ENCODE measurements at regions not wholly inside any gene's neighbourhood (a gene's known extent, or its start where the extent isn't known, plus 50 kb on each side); places are given as distances from the start of the nearest gene placed in this dataset.

- Mint-ChIP-seq H3K4me3 (ENCODE audit: unreplicated experiment) (no peak overlapping the region), H3K9me3 (ENCODE audit: unreplicated experiment) (no peaks in the 10 kb centered on the region), H3K27ac (ENCODE audit: low read depth, unreplicated experiment) (no peak overlapping the region), H3K36me3 (ENCODE audit: insufficient read depth, unreplicated experiment) (no peaks in the 10 kb centered on the region), H3K4me1 (ENCODE audit: insufficient read depth, unreplicated experiment) (no peaks in the 10 kb centered on the region), H3K27me3 (ENCODE audit: insufficient read depth, unreplicated experiment) (peaks cover 59% of the 10 kb centered on the region)
- POLR2A ChIA-PET: no interaction called here
- intact Hi-C loops (cut with micrococcal nuclease): no loop called here
- TF ChIP-seq CTCF (IDR thresholded peaks at IDR 0.05; ENCODE audit: unreplicated experiment): no peak
- DNase-seq (ENCODE audit: unreplicated experiment): no peak
- CTCF ChIA-PET: interaction anchor here (0.6 kb wide), 1 partner anchor 8 kb away, joined by 3 read pairs; no protein-coding TSS in a partner anchor
- no TSS peak for BruUV-seq (replicated peaks)
Measured at GRCh38 chr3:168859143-168859542, 763.4 kb upstream of the GOLIM4 start.

GRCh38 chr3:168858327-168858726 is 762.6 kb upstream of the GOLIM4 start:
- no peak for TF ChIP-seq CTCF (IDR thresholded peaks at IDR 0.05; ENCODE audit: unreplicated experiment)
- POLR2A ChIA-PET: no interaction called here
- CTCF ChIA-PET: no interaction called here
- H3K27me3 Mint-ChIP-seq (ENCODE audit: insufficient read depth, unreplicated experiment): peaks cover 64% of the 10 kb centered on the region
- DNase-seq (ENCODE audit: unreplicated experiment): no peak
- no peaks in the 10 kb centered on the region for H3K9me3 Mint-ChIP-seq (ENCODE audit: unreplicated experiment)
- no peaks in the 10 kb centered on the region for H3K36me3 Mint-ChIP-seq (ENCODE audit: insufficient read depth, unreplicated experiment)
- no TSS peak for BruUV-seq (replicated peaks)
- H3K4me3 Mint-ChIP-seq (ENCODE audit: unreplicated experiment): no peak overlapping the region
- intact Hi-C loops (cut with micrococcal nuclease): no loop called here
- no peaks in the 10 kb centered on the region for H3K4me1 Mint-ChIP-seq (ENCODE audit: insufficient read depth, unreplicated experiment)
- no peak overlapping the region for H3K27ac Mint-ChIP-seq (ENCODE audit: low read depth, unreplicated experiment)

- H3K36me3 Mint-ChIP-seq (ENCODE audit: insufficient read depth, unreplicated experiment): no peaks in the 10 kb centered on the region
- H3K27ac Mint-ChIP-seq (ENCODE audit: low read depth, unreplicated experiment): no peak overlapping the region
- H3K4me1 Mint-ChIP-seq (ENCODE audit: insufficient read depth, unreplicated experiment): no peaks in the 10 kb centered on the region
- ChIA-PET POLR2A (no interaction called here), CTCF (interaction anchor here (1.3 to 4.7 kb wide), 2 partner anchors 10 to 640 kb away, joined by 5 to 137 read pairs; no protein-coding TSS in a partner anchor)
- no peak for DNase-seq (ENCODE audit: unreplicated experiment)
- no TSS peak for BruUV-seq (replicated peaks)
- H3K4me3 Mint-ChIP-seq (ENCODE audit: unreplicated experiment): no peak overlapping the region
- H3K27me3 Mint-ChIP-seq (ENCODE audit: insufficient read depth, unreplicated experiment): peaks cover 89% of the 10 kb centered on the region
- no peaks in the 10 kb centered on the region for H3K9me3 Mint-ChIP-seq (ENCODE audit: unreplicated experiment)
- TF ChIP-seq CTCF (IDR thresholded peaks at IDR 0.05; ENCODE audit: unreplicated experiment): no peak
- intact Hi-C loops (cut with micrococcal nuclease): no loop called here
Measured at GRCh38 chr3:168850109-168850508, 754.4 kb upstream of the GOLIM4 start.

- POLR2A ChIA-PET: interaction anchor here (0.6 to 1.3 kb wide), 3 partner anchors 17 to 636 kb away, joined by 3 to 13 read pairs (median 3); no protein-coding TSS in a partner anchor
- CTCF ChIA-PET: interaction anchor here (0.5 to 4.7 kb wide), 48 partner anchors 9 to 1509 kb away, joined by 3 to 137 read pairs (median 3); no protein-coding TSS in a partner anchor
- peak; percentile 54 for DNase-seq (ENCODE audit: unreplicated experiment)
- TF ChIP-seq CTCF (IDR thresholded peaks at IDR 0.05; ENCODE audit: unreplicated experiment): peak; percentile 52
- no peaks in the 10 kb centered on the region for H3K9me3 Mint-ChIP-seq (ENCODE audit: unreplicated experiment)
- no peaks in the 10 kb centered on the region for H3K36me3 Mint-ChIP-seq (ENCODE audit: insufficient read depth, unreplicated experiment)
- no peak overlapping the region for H3K4me3 Mint-ChIP-seq (ENCODE audit: unreplicated experiment)
- H3K27ac Mint-ChIP-seq (ENCODE audit: low read depth, unreplicated experiment): no peak overlapping the region
- no peaks in the 10 kb centered on the region for H3K4me1 Mint-ChIP-seq (ENCODE audit: insufficient read depth, unreplicated experiment)
- no TSS peak for BruUV-seq (replicated peaks)
- intact Hi-C loops (cut with micrococcal nuclease): loop anchor here (1.0 to 2.0 kb wide), 4 partner anchors 226 to 801 kb away; no protein-coding TSS in a partner anchor
- peaks cover 79% of the 10 kb centered on the region for H3K27me3 Mint-ChIP-seq (ENCODE audit: insufficient read depth, unreplicated experiment)
Measured at GRCh38 chr3:168847291-168847883, 751.7 kb upstream of the GOLIM4 start.
